ENCODE measurements at regions not wholly inside any gene's neighbourhood (a gene's known extent, or its start where the extent isn't known, plus 50 kb on each side); places are given as distances from the start of the nearest gene placed in this dataset.

GRCh38 chr2:129178356-129178755 is 801.1 kb upstream of the RAB6C start:
- intact Hi-C loops (cut with DNase I; ENCODE audit: low total_unique reads), result no loop called here
- TF ChIP-seq POLR2A (IDR thresholded peaks at IDR 0.05) (no peak), CTCF (IDR thresholded peaks at IDR 0.05) (no peak)
- H3K4me3 ChIP-seq (ENCODE audit: low read depth, poor library complexity, severe bottlenecking), result no peak overlapping the region
- WGBS, 2 donors, result 30 to 39% methylated on average over 7 of the region's 7 CpGs
- no peak for DNase-seq (ENCODE audit: low spot score in 2 of 2)

- 67 to 86% methylated on average over 1 to 3 of the region's 3 CpGs for WGBS, 2 donors
These were observed 800.3 kb upstream of the RAB6C start for GRCh38 chr2:129179199-129179598.

GRCh38 chr2:129180124-129180716 is 799.2 kb upstream of the RAB6C start:
- TF ChIP-seq CTCF (IDR thresholded peaks at IDR 0.05), result no peak
- TF ChIP-seq POLR2A (IDR thresholded peaks at IDR 0.05), result no peak
- intact Hi-C loops (cut with DNase I; ENCODE audit: low total_unique reads), result no loop called here
- 65 to 69% methylated on average over 5 of the region's 5 CpGs for WGBS, 2 donors
- H3K4me3 ChIP-seq (ENCODE audit: low read depth, poor library complexity, severe bottlenecking), result no peak overlapping the region
- no peak for DNase-seq (ENCODE audit: low spot score in 2 of 2)

More at GRCh38 chr2:129179199-129179598, 800.3 kb upstream of the RAB6C start:
- no peak for DNase-seq (ENCODE audit: low spot score in 2 of 2)
- intact Hi-C loops (cut with DNase I; ENCODE audit: low total_unique reads), result no loop called here
- no peak for TF ChIP-seq CTCF (IDR thresholded peaks at IDR 0.05)
- no peak for TF ChIP-seq POLR2A (IDR thresholded peaks at IDR 0.05)
- H3K4me3 ChIP-seq (ENCODE audit: low read depth, poor library complexity, severe bottlenecking), result no peak overlapping the region

GRCh38 chr2:129181433-129181832 is 798.0 kb upstream of the RAB6C start:
- no peak for DNase-seq (ENCODE audit: low spot score in 2 of 2)
- TF ChIP-seq POLR2A (IDR thresholded peaks at IDR 0.05) (no peak), CTCF (IDR thresholded peaks at IDR 0.05) (no peak)
- intact Hi-C loops (cut with DNase I; ENCODE audit: low total_unique reads), result no loop called here
- 65 to 71% methylated on average over 1 of the region's 1 CpG for WGBS, 2 donors
- no peak overlapping the region for H3K4me3 ChIP-seq (ENCODE audit: low read depth, poor library complexity, severe bottlenecking)

GRCh38 chr2:129181963-129182362 is 797.5 kb upstream of the RAB6C start:
- intact Hi-C loops (cut with DNase I; ENCODE audit: low total_unique reads), result no loop called here
- TF ChIP-seq POLR2A (IDR thresholded peaks at IDR 0.05), result no peak
- WGBS, 2 donors, result 49% methylated on average over 4 of the region's 4 CpGs
- no peak overlapping the region for H3K4me3 ChIP-seq (ENCODE audit: low read depth, poor library complexity, severe bottlenecking)
- DNase-seq (ENCODE audit: low spot score in 2 of 2), result no peak

GRCh38 chr2:129187343-129187742 is 792.1 kb upstream of the RAB6C start:
- TF ChIP-seq CTCF (IDR thresholded peaks at IDR 0.05) (no peak), POLR2A (IDR thresholded peaks at IDR 0.05) (no peak)
- H3K4me3 ChIP-seq (ENCODE audit: low read depth, poor library complexity, severe bottlenecking), result no peak overlapping the region
- 90 to 94% methylated on average over 3 of the region's 3 CpGs for WGBS, 2 donors
- intact Hi-C loops (cut with DNase I; ENCODE audit: low total_unique reads), result no loop called here
- no peak for DNase-seq (ENCODE audit: low spot score in 2 of 2)

Data from lower leg skin (tissue), 4 donors.